OCI-LY3 (cell line): ENCODE measurements at regions not wholly inside any gene's neighbourhood (a gene's known extent, or its start where the extent isn't known, plus 50 kb on each side); places are given as distances from the start of the nearest gene placed in this dataset.

Source experiments
- CTCF ChIP-seq: fragments of 200-600, 300-600 bp; sonication (generic); IDR thresholded peaks from 2 replicates; pipeline ENCODE4 v1.5.1; 2014; ENCODE audit warnings: antibody characterized with exemption, low read length, low read depth
- EZH2phosphoT487 ChIP-seq: fragments of 200-600 bp; shearing (Covaris generic); IDR thresholded peaks from 2 replicates; pipeline ENCODE4 v1.6.1; 2018; ENCODE audit warnings: antibody characterized with exemption, mixed run types, low read depth

- TF ChIP-seq CTCF (no peak), EZH2phosphoT487 (no peak)
Observed at GRCh38 chr1:119204197-119204960, 63.9 kb upstream of the WARS2 start.
